K562 (cell line): ENCODE measurements at regions not wholly inside any gene's neighbourhood (a gene's known extent, or its start where the extent isn't known, plus 50 kb on each side); places are given as distances from the start of the nearest gene placed in this dataset.

Experiments used
- ATAC-seq: fragments of 200-7000 bp; cut with Tn5 transposase; 3 replicates; pipeline ENCODE4 v1.9.1; 2020; ENCODE audit warnings: moderate library complexity
- BruUV-seq: library from RNA; stranded (reverse); fragments of 400-500 nt; replicated peaks from 2 replicates; lab custom pipeline; 2021; lab: Mats Ljungman, UMichigan
- CTCF ChIA-PET: fragments of 300-600 bp; formaldehyde crosslinking; extraction: SDS; loops from one replicate; lab custom pipeline; 2021; ENCODE audit warnings: low intra/inter-chr PET ratio; lab: Yijun Ruan, JAX
- POLR2A ChIA-PET: fragments of 300-600, 350-650 bp; sonication (Branson Sonifier 250); formaldehyde crosslinking; extraction: SDS; loops from one replicate; lab custom pipeline; 2021; ENCODE audit warnings: antibody characterized with exemption, inconsistent platforms; lab: Yijun Ruan, JAX
- DNase-seq, 4 experiments: peaks; one replicate each; pipeline versions ENCODE4 v3.0.0 to v3.0.0-alpha.2; 2011 to 2018; ENCODE audit warnings: low spot score in 3 of 4, mixed read lengths in 3 of 4; ENCODE audit errors: extremely low read depth in 1 of 4
- FAIRE-seq: peaks from 2 replicates; lab custom pipeline; 2011; peaks lifted over from hg19 to GRCh38; lab: Jason Lieb, UNC
- H2AFZ ChIP-seq: 2 replicates; pipeline ENCODE4 v1.6.0; 2011; ENCODE audit warnings: low read depth, low read length, control low read depth, inconsistent platforms
- H3K27ac ChIP-seq: fragments of 200-600 bp; 3 replicates; pipeline ENCODE4 v1.8.0; 2011; ENCODE audit warnings: low read depth, mild to moderate bottlenecking, control low read depth, inconsistent platforms, low read length, moderate library complexity, mixed read lengths; ENCODE audit errors: extremely low read depth
- H3K27me3 ChIP-seq, 2 experiments: fragments of 300-600 bp in 1 of 2; 2 replicates in 1 of 2; 3 replicates in 1 of 2; pipeline versions ENCODE4 v1.6.0 to v1.8.0; 2011; ENCODE audit warnings: inconsistent platforms in 2 of 2, low read length in 2 of 2, mild to moderate bottlenecking in 1 of 2, mixed read lengths in 1 of 2, moderate library complexity in 1 of 2; ENCODE audit not compliant: control insufficient read depth in 2 of 2, insufficient read depth in 2 of 2
- H3K36me3 ChIP-seq: fragments of 300-600 bp; 3 replicates; pipeline ENCODE4 v1.8.0; 2011; ENCODE audit warnings: mild to moderate bottlenecking, low read length, inconsistent platforms; ENCODE audit not compliant: control insufficient read depth, insufficient read depth
- H3K4me1 ChIP-seq, 2 experiments: fragments of 200-600 bp in 1 of 2; replicated peaks in 1 of 2; 2 replicates in 1 of 2; 3 replicates in 1 of 2; pipeline versions ENCODE4 v1.5.1 to v1.8.0; 2011; ENCODE audit warnings: inconsistent platforms in 2 of 2, low read length in 2 of 2, mild to moderate bottlenecking in 1 of 2, mixed read lengths in 1 of 2, moderate library complexity in 1 of 2; ENCODE audit not compliant: control insufficient read depth in 2 of 2, insufficient read depth in 2 of 2
- H3K4me2 ChIP-seq: 2 replicates; pipeline ENCODE4 v1.6.1; 2011; ENCODE audit warnings: low read length, control low read depth, inconsistent platforms, mixed read lengths; ENCODE audit not compliant: insufficient read depth
- H3K4me3 ChIP-seq: fragments of 200-600 bp; sonication (generic), shearing (Covaris generic); 2 replicates; pipeline ENCODE4 v1.5.1; 2016; ENCODE audit warnings: control low read depth, inconsistent platforms
- H3K79me2 ChIP-seq: fragments of 200-600 bp; 3 replicates; pipeline ENCODE4 v1.8.0; 2011; ENCODE audit warnings: low read length, inconsistent platforms; ENCODE audit not compliant: control insufficient read depth, insufficient read depth
- H3K9ac ChIP-seq, 2 experiments: 2 replicates each; pipeline versions ENCODE4 v1.6.0 to v1.6.1; 2011; ENCODE audit warnings: low read depth in 2 of 2, low read length in 2 of 2, control low read depth in 1 of 2, inconsistent platforms in 1 of 2, mild to moderate bottlenecking in 1 of 2, mixed read lengths in 1 of 2; ENCODE audit not compliant: insufficient read depth in 1 of 2
- H3K9me1 ChIP-seq: one replicate; pipeline ENCODE4 v1.6.0; 2011; ENCODE audit warnings: inconsistent platforms, mild to moderate bottlenecking, low read length, moderate library complexity; ENCODE audit not compliant: control insufficient read depth, insufficient read depth
- H3K9me3 ChIP-seq: replicated peaks from 2 replicates; pipeline ENCODE4 v1.5.1; 2011; ENCODE audit warnings: low read depth, low read length, inconsistent platforms; ENCODE audit not compliant: control insufficient read depth, insufficient read depth
- H4K20me1 ChIP-seq: replicated peaks from 2 replicates; pipeline ENCODE4 v1.6.1; 2011; ENCODE audit warnings: low read length, inconsistent platforms, mixed read lengths; ENCODE audit not compliant: control insufficient read depth, insufficient read depth
- ASH1L ChIP-seq: fragments of 450-650 bp; IDR thresholded peaks from 2 replicates; pipeline ENCODE4 v1.6.1; 2018; ENCODE audit warnings: borderline replicate concordance, mild to moderate bottlenecking, low read depth; ENCODE audit not compliant: partially characterized antibody
- CHD7 ChIP-seq: fragments of 200-600 bp; sonication (generic); IDR thresholded peaks from one replicate; pipeline ENCODE4 v1.6.1; 2012; ENCODE audit warnings: mild to moderate bottlenecking, low read depth, low read length, inconsistent platforms
- NFE2 ChIP-seq: IDR thresholded peaks from 2 replicates; pipeline ENCODE4 v1.6.1; 2014; ENCODE audit warnings: antibody characterized with exemption, low read depth
- TRIM24 ChIP-seq, 2 experiments: fragments of 450-650 bp; IDR thresholded peaks; 2 replicates each; pipeline ENCODE4 v1.6.1; 2016
- ZBTB49 ChIP-seq: sonication (generic); formaldehyde crosslinking; IDR thresholded peaks from 2 replicates; pipeline ENCODE4 v1.8.0; 2022; ENCODE audit warnings: missing genetic modification reagents, mild to moderate bottlenecking, borderline replicate concordance
- ZNF511 ChIP-seq: sonication (generic); formaldehyde crosslinking; IDR thresholded peaks from 2 replicates; pipeline ENCODE4 v1.8.0; 2022; ENCODE audit warnings: mild to moderate bottlenecking, missing genetic modification reagents
- WGBS: fragments of 100-300 bp; shearing (Covaris generic); methylation state at CpG from one replicate; pipeline ENCODE4 v1.1.6; 2016; ENCODE audit warnings: low coverage, mixed read lengths; ENCODE audit not compliant: insufficient coverage; ENCODE audit errors: missing lambda C conversion rate; 5-methylcytosine and 5-hydroxymethylcytosine counted together
- in situ Hi-C: fragments of 300-500 bp; cut with MboI; formaldehyde crosslinking; loops from 4 replicates; pipeline ENCODE4 v1.15.0; 2018; ENCODE audit warnings: inconsistent platforms, mixed read lengths
- intact Hi-C: fragments of 100-400 bp; cut with micrococcal nuclease; formaldehyde crosslinking; loops from 2 replicates; pipeline ENCODE4 v1.14.2; 2022

- Histone ChIP-seq H3K4me1 (no peaks in the 10 kb centered on the region), H3K27me3 (no peaks in the 10 kb centered on the region), H3K27ac (no peak overlapping the region), H3K4me2 (no peak overlapping the region), H3K9ac (no peak overlapping the region), H3K9me3 (no peaks in the 10 kb centered on the region), H2AFZ (no peak overlapping the region), H3K36me3 (no peaks in the 10 kb centered on the region), H3K9me1 (no peaks in the 10 kb centered on the region), H3K4me3 (no peak overlapping the region), H4K20me1 (no peaks in the 10 kb centered on the region), H3K79me2 (no peaks in the 10 kb centered on the region)
- no peak for DNase-seq
- in situ Hi-C loops (no loop called here), intact Hi-C loops (no loop called here)
- CTCF ChIA-PET = no interaction called here
- no TSS peak for BruUV-seq
- ATAC-seq = no peak
- POLR2A ChIA-PET = no interaction called here
- 8% methylated on average over 2 of the region's 2 CpGs for WGBS
- no peak for FAIRE-seq
- no peak for TF ChIP-seq TRIM24 (IDR thresholded peaks at IDR 0.05)
- no peak for TF ChIP-seq ZNF511 (CRISPR knock-in tag)
- no peak for TF ChIP-seq ZBTB49 (CRISPR knock-in tag)
- no peak for TF ChIP-seq NFE2
- TF ChIP-seq ASH1L = no peak
- no peak for TF ChIP-seq CHD7
These were observed 596.9 kb downstream of the NYAP2 start for GRCh38 chr2:225996462-225996828.
